RKO (cell line): ENCODE measurements at regions not wholly inside any gene's neighbourhood (a gene's known extent, or its start where the extent isn't known, plus 50 kb on each side); places are given as distances from the start of the nearest gene placed in this dataset.

Experiments used
- DNase-seq: peaks from one replicate; pipeline ENCODE4 v3.0.0-alpha.2; 2016; ENCODE audit warnings: low spot score

DNA sequence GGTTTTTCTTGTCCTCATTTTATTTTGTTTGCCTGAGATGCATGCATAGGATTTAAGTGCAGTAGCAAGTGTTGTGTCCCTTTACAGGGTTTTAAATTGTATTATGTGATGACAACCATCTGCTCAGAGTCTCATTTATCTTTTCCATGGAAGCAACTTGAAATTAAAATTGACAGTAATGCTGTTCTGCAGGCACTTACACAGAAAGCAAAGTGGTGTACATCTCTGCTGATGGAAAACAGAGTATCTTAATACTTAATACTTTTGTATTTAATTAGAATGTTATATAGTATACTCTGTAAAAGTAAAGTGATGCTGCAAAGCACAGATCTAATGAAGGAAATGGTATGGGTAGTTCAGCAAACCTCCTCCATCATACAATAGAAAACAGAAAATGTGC is 482.9 kb downstream of the POM121L12 start:
- DNase-seq, result no peak

DNA sequence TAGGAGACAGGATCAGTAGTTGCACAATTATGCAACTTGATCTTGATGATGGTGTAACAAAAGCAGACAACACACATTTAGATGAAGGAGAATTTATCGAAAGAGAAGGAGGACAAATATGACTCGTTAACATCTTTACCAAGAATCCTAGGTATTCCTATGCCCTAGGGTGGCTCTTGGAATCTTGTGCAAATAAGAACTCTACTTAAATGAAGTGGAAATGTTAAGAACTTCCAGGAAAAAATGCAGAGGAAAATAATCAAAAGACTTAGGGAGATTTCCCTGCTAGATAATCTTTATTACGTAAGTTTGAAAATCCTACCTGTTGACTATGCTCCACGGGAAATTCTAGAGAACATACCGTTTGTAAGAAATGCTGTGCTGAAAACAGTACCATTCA is 485.4 kb downstream of the POM121L12 start:
- no peak for DNase-seq

DNA sequence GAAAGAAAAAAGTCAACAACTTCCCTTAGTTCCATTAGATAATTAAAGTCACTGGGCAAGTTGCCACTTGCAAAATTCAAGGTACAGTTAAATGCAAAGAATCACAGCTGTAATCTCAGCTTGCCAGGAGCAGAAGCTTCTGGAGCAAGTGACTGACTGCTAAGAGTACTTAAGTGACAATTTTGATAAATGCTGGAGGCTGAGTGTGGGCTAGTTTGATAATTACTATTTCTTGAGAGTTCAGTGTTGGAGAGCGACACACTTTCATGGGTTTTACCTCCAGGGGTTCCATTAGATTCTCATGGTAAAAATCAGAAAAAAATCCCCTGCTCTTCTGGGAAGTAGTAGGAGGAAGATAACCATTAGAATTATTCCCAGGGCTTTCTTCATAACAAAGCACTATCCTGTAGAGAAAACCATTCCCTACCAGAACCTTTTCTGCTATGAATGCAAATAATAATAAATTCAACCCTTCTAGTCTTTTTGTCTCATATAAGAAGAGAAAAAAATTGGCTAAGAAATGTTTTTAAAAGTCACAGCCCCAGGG is 486.3 kb downstream of the POM121L12 start:
- no peak for DNase-seq

DNA sequence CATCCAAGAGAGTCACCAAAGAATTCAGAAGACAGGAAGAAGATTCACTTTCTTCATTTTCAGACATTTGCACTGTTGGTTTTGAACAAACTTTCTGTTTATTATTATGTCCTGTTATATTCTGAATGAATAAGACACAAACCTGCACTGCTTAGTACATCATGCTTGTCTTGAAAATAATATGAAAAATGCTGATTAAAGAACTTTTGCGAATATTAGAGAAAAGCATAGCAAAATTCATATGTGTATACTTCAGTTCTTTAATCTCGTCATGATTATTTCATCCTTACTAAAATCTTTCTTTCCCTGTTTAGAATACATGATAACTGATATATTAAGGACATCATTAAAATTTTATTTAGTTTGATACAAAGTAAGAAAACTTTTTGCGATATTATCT is 504.1 kb downstream of the POM121L12 start:
- DNase-seq, result no peak

DNA sequence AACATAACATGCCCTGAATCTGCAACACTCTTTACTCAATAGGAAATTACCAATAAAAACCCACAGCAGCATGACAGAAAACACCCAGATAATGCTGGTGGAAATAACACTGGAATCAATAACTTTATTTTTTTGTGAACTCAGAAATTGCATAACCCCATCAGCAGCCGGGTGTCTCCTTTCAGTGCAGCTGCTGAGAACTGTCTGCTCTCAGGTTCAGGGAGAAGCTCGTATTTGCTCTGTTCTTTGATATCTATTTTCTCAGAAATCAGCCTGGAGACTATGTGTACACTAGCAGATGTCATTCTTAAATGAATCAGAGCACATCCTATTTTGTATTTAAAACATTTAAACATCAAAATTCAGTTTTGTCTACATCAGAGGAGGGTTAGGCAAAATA is 506.0 kb downstream of the POM121L12 start:
- no peak for DNase-seq

DNA sequence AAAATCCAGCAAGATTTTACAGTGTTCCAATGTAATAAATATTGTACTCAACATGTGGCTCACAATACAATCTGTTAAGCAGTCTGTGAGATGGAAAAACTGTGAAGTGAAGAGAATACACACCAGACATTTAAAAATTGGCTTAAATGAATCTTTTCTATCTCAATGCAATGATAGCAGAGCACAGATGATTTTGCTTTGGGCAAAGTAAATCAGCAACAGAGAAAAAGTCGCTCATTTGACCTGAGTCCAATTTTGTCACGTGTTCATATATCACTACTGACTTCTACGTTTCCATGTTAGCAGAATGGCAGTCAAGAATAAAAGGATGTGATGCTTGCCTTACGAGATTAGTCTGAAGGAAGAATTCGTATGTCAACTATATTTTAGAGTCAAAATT is 506.7 kb downstream of the POM121L12 start:
- no peak for DNase-seq
